ENCODE measurements at regions not wholly inside any gene's neighbourhood (a gene's known extent, or its start where the extent isn't known, plus 50 kb on each side); places are given as distances from the start of the nearest gene placed in this dataset.

- no peak overlapping the region for H3K9ac ChIP-seq (ENCODE audit: low read depth, low read length)
- DNase-seq (no peak), ATAC-seq (ENCODE audit: insufficient read depth, low read depth) (no peak)
- no peaks in the 10 kb centered on the region for H3K9me3 ChIP-seq (ENCODE audit: insufficient read depth, low read length, severe bottlenecking)
- no peaks in the 10 kb centered on the region for H3K27me3 ChIP-seq (ENCODE audit: insufficient read depth, low read length, poor library complexity)
- H4K20me1 ChIP-seq (ENCODE audit: insufficient read depth, low read length): no peaks in the 10 kb centered on the region
- H3K36me3 ChIP-seq (ENCODE audit: insufficient read depth, low read length): no peaks in the 10 kb centered on the region
- no peaks in the 10 kb centered on the region for H3K79me2 ChIP-seq (ENCODE audit: insufficient read depth, low read length)
- no peak overlapping the region for H3K4me2 ChIP-seq (ENCODE audit: insufficient read depth, low read length)
- H2AFZ ChIP-seq (ENCODE audit: low read depth, low read length): no peak overlapping the region
- no peaks in the 10 kb centered on the region for H3K4me1 ChIP-seq (ENCODE audit: insufficient read depth, low read length)
- TF ChIP-seq EZH2 (IDR thresholded peaks at IDR 0.05; ENCODE audit: borderline replicate concordance, low read depth, low read length, severe bottlenecking) (no peak), CTCF (IDR thresholded peaks at IDR 0.05; ENCODE audit: borderline replicate concordance, extremely low read depth, low read length, poor library complexity, severe bottlenecking) (no peak)
- H3K27ac ChIP-seq (ENCODE audit: low read length): no peak overlapping the region
- H3K4me3 ChIP-seq (ENCODE audit: low read depth in 1 of 2, low read length in 2 of 2): no peak overlapping the region
Measured at GRCh38 chr5:128765448-128766061, 199.7 kb upstream of the SLC27A6 start.

- Histone ChIP-seq H3K9ac (ENCODE audit: low read depth, low read length) (no peak overlapping the region), H3K27me3 (ENCODE audit: insufficient read depth, low read length, poor library complexity) (no peaks in the 10 kb centered on the region), H3K9me3 (ENCODE audit: insufficient read depth, low read length, severe bottlenecking) (no peaks in the 10 kb centered on the region), H3K79me2 (ENCODE audit: insufficient read depth, low read length) (no peaks in the 10 kb centered on the region), H3K4me2 (ENCODE audit: insufficient read depth, low read length) (no peak overlapping the region), H3K4me1 (ENCODE audit: insufficient read depth, low read length) (no peaks in the 10 kb centered on the region), H3K27ac (ENCODE audit: low read length) (no peak overlapping the region), H2AFZ (ENCODE audit: low read depth, low read length) (no peak overlapping the region), H3K4me3 (ENCODE audit: low read depth in 1 of 2, low read length in 2 of 2) (no peak overlapping the region), H3K36me3 (ENCODE audit: insufficient read depth, low read length) (no peaks in the 10 kb centered on the region), H4K20me1 (ENCODE audit: insufficient read depth, low read length) (no peaks in the 10 kb centered on the region)
- no peak for DNase-seq
- no peak for ATAC-seq (ENCODE audit: insufficient read depth, low read depth)
- TF ChIP-seq EZH2 (IDR thresholded peaks at IDR 0.05; ENCODE audit: borderline replicate concordance, low read depth, low read length, severe bottlenecking) (no peak), CTCF (IDR thresholded peaks at IDR 0.05; ENCODE audit: borderline replicate concordance, extremely low read depth, low read length, poor library complexity, severe bottlenecking) (no peak)
Measured at GRCh38 chr5:128766406-128766805, 198.9 kb upstream of the SLC27A6 start.

GRCh38 chr5:128770907-128771306 is 194.4 kb upstream of the SLC27A6 start:
- Histone ChIP-seq H3K4me1 (ENCODE audit: insufficient read depth, low read length) (no peaks in the 10 kb centered on the region), H3K4me3 (ENCODE audit: low read depth in 1 of 2, low read length in 2 of 2) (no peak overlapping the region), H4K20me1 (ENCODE audit: insufficient read depth, low read length) (no peaks in the 10 kb centered on the region), H3K27me3 (ENCODE audit: insufficient read depth, low read length, poor library complexity) (no peaks in the 10 kb centered on the region), H3K79me2 (ENCODE audit: insufficient read depth, low read length) (no peaks in the 10 kb centered on the region), H3K9me3 (ENCODE audit: insufficient read depth, low read length, severe bottlenecking) (no peaks in the 10 kb centered on the region), H2AFZ (ENCODE audit: low read depth, low read length) (no peak overlapping the region), H3K9ac (ENCODE audit: low read depth, low read length) (no peak overlapping the region), H3K4me2 (ENCODE audit: insufficient read depth, low read length) (no peak overlapping the region), H3K36me3 (ENCODE audit: insufficient read depth, low read length) (no peaks in the 10 kb centered on the region), H3K27ac (ENCODE audit: low read length) (no peak overlapping the region)
- TF ChIP-seq EZH2 (IDR thresholded peaks at IDR 0.05; ENCODE audit: borderline replicate concordance, low read depth, low read length, severe bottlenecking) (no peak), CTCF (IDR thresholded peaks at IDR 0.05; ENCODE audit: borderline replicate concordance, extremely low read depth, low read length, poor library complexity, severe bottlenecking) (no peak)
- DNase-seq (no peak), ATAC-seq (ENCODE audit: insufficient read depth, low read depth) (no peak)
